Neutrophil (primary cell): ENCODE measurements at regions not wholly inside any gene's neighbourhood (a gene's known extent, or its start where the extent isn't known, plus 50 kb on each side); places are given as distances from the start of the nearest gene placed in this dataset.

Experiments used
- H3K27ac ChIP-seq: fragments of 200-600 bp; sonication (generic); 2 replicates; pipeline ENCODE4 v1.5.1; 2016; ENCODE audit warnings: mild to moderate bottlenecking, moderate library complexity
- H3K27me3 ChIP-seq: fragments of 200-600 bp; sonication (generic); 2 replicates; pipeline ENCODE4 v1.6.0; 2016; ENCODE audit warnings: mild to moderate bottlenecking
- H3K36me3 ChIP-seq: fragments of 200-600 bp; sonication (generic); 2 replicates; pipeline ENCODE4 v1.5.1; 2017
- H3K4me1 ChIP-seq, 2 experiments: fragments of 200-600 bp in 1 of 2; sonication (generic) in 1 of 2; 1 replicate in 1 of 2; 2 replicates in 1 of 2; pipeline versions ENCODE4 v1.5.1 to v1.6.1; 2013 to 2016; ENCODE audit warnings: low read depth in 1 of 2, low read length in 1 of 2, mild to moderate bottlenecking in 1 of 2, moderate library complexity in 1 of 2; ENCODE audit not compliant: control insufficient read depth in 1 of 2, insufficient read depth in 1 of 2
- H3K4me3 ChIP-seq, 2 experiments: fragments of 200-600 bp in 1 of 2; sonication (generic) in 1 of 2; 1 replicate in 1 of 2; 2 replicates in 1 of 2; pipeline ENCODE4 v1.5.1; 2013 to 2016; ENCODE audit warnings: low read depth in 1 of 2, low read length in 1 of 2, mild to moderate bottlenecking in 1 of 2, moderate library complexity in 1 of 2
- H3K9me3 ChIP-seq: fragments of 200-600 bp; sonication (generic); 2 replicates; pipeline ENCODE4 v1.5.1; 2016
- TF ChIP-seq, protein P1 (sequence below): fragments of 200-600 bp; sonication (generic); IDR thresholded peaks from 2 replicates; pipeline ENCODE4 v1.5.1; 2016; ENCODE audit warnings: antibody characterized with exemption

DNA sequence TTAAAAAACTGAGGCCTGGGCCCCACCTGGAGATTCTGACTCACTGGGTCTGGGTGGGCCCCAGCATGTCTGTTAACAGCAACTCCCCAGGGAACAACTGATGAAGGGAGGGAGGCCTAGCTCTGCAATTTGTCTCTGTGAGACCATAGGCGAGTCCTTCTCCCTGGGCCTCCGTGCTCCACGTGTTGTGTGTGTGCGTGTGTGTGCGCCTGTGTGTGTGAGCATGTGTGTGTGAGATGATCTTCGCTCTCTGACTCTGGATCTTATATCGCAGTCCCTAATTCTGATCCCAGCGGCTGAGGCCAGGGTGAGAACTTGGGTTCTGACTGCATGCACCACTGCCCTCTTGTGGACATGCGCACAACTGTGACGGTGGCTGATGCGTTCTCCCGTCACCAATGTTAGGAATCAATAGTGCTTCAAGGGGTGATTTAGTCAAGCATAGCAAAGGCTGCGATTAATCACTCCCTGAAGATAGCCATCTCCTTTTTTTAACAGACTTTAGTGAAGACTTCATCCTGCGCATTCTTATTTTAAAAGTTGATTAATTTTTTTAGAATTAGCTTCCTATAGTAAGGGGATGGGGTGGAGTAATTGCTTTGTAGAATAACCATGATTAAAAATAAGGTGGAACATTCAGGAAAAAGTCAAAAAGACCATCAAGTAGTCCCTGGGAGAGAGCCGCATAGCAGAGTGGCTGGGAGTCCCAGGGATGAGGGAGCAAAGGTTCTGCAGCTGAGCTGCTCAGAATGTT, 62.4 kb upstream of the USP24 start:
- Histone ChIP-seq H3K9me3 (no peaks in the 10 kb centered on the region), H3K36me3 (no peaks in the 10 kb centered on the region), H3K4me3 (no peak overlapping the region), H3K27ac (no peak overlapping the region), H3K27me3 (no peaks in the 10 kb centered on the region), H3K4me1 (no peaks in the 10 kb centered on the region)
- TF ChIP-seq, protein P1, sequence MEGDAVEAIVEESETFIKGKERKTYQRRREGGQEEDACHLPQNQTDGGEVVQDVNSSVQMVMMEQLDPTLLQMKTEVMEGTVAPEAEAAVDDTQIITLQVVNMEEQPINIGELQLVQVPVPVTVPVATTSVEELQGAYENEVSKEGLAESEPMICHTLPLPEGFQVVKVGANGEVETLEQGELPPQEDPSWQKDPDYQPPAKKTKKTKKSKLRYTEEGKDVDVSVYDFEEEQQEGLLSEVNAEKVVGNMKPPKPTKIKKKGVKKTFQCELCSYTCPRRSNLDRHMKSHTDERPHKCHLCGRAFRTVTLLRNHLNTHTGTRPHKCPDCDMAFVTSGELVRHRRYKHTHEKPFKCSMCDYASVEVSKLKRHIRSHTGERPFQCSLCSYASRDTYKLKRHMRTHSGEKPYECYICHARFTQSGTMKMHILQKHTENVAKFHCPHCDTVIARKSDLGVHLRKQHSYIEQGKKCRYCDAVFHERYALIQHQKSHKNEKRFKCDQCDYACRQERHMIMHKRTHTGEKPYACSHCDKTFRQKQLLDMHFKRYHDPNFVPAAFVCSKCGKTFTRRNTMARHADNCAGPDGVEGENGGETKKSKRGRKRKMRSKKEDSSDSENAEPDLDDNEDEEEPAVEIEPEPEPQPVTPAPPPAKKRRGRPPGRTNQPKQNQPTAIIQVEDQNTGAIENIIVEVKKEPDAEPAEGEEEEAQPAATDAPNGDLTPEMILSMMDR = peak; percentile 57

DNA sequence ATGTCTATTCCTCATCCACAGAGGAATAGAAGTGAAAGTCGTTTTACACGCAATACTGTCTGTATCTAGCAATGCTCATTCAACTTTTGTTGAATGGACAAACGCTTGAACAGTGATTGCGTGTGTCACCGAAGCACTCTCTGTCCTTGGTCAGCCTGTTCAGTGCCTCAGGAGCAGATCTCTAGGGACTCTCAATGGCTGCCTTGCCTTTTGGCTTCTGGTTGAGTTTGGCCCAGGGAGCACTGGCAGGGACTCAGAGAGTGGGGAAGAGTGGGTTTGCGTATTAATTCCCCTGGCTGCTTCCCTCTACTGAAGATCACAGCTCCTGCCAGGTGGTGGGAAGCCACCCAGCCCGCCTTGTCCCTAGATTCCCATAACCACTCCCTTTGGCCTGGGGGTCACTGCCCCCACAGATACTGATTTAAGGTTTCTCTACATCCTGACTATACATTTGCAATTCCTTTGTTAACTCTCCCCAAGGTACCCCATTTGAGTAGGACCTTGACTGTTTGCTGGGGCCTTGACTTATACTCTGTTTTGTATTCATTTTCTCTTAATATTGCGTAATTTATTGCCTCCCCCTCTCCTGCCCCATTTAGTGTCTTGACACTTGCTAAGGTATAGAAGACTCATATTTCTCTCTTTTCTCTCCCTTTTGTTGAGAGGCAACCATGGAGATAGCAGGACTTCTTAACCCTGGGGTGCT, 61.7 kb upstream of the USP24 start:
- Histone ChIP-seq H3K4me3 (no peak overlapping the region), H3K27ac (no peak overlapping the region), H3K9me3 (no peaks in the 10 kb centered on the region), H3K36me3 (no peaks in the 10 kb centered on the region), H3K27me3 (no peaks in the 10 kb centered on the region), H3K4me1 (no peaks in the 10 kb centered on the region)
- TF ChIP-seq, protein P1 = no peak

DNA sequence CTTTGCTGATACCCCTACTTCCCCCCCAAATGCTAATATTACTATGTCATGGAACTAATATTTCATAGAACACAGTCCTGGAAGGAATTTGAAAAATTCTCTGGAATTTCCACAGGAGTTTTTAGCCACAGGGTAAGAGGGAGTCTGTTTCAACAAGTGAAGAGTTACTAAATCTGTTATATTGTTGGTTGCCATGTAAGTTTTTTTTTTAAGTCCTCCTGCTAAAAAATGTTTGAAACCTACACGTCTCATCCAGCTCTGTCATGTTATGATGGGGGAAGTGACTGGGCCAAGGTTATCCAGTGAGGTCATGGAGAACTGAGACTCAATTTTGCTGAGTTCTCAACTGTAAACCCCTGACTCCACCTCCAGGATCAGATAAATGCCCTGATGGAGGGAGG, 60.8 kb upstream of the USP24 start:
- Histone ChIP-seq H3K4me1 (no peaks in the 10 kb centered on the region), H3K4me3 (no peak overlapping the region), H3K9me3 (no peaks in the 10 kb centered on the region), H3K27ac (no peak overlapping the region), H3K36me3 (no peaks in the 10 kb centered on the region), H3K27me3 (no peaks in the 10 kb centered on the region)
- TF ChIP-seq, protein P1 = no peak

DNA sequence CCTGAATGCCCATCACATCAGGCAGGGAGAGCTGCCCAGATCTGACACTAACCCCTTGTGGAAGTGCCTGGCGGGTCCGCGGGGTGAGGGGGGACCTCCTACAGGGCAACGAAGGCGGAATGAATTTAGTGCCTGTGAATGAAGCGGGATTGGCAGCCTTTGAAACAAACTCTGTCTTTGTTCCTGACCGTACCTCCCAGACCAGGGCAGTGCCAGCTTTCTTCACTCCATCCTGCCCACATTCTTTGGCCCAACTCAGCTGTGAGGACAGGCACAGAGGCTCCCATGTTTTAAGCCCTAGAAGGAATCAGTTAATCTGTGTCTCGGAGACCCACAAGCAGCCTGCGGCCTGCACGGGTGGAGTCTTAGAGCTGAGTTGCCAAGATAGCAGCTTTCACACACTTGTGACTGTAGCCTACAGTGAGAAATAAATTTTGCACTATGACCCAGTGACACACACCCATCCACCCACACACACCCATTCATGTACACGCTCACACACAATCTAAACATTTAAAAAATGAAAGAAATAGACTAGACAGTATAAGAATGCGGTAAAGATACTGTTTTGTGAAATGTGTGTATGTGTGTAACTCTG, 60.1 kb upstream of the USP24 start:
- no peak overlapping the region for H3K27ac ChIP-seq

DNA sequence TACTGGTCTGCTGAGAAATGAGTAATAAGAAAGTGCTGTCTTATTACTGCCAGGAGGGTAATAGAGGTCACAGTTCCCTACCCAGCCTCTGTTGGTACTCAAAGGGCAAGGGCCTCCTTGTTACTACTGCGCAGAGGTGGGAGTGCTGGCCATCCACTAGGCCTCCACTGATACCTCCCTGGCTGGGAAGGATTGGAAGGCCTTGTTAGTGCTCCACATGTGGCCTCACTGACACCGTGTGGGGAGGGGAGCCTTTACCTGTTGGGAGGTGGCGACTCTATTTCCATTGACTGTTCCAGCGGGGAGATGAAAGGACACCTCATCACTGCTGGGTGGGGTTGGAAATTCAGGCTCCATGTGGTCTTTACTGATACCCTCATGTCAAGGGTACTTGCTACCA, 57.8 kb upstream of the USP24 start:
- H3K9me3 ChIP-seq = no peaks in the 10 kb centered on the region
- no peak overlapping the region for H3K4me3 ChIP-seq
- H3K36me3 ChIP-seq = no peaks in the 10 kb centered on the region
- TF ChIP-seq, protein P1 = no peak
- no peak overlapping the region for H3K27ac ChIP-seq
- no peaks in the 10 kb centered on the region for H3K4me1 ChIP-seq
- no peaks in the 10 kb centered on the region for H3K27me3 ChIP-seq

More for the DNA sequence above, 60.1 kb upstream of the USP24 start:
- Histone ChIP-seq H3K36me3 (no peaks in the 10 kb centered on the region), H3K27me3 (no peaks in the 10 kb centered on the region), H3K9me3 (no peaks in the 10 kb centered on the region), H3K4me1 (no peaks in the 10 kb centered on the region), H3K4me3 (no peak overlapping the region)
- TF ChIP-seq, protein P1 = no peak
